COLO668 (cell line): ENCODE measurements at regions not wholly inside any gene's neighbourhood (a gene's known extent, or its start where the extent isn't known, plus 50 kb on each side); places are given as distances from the start of the nearest gene placed in this dataset.

Source experiments
- DNase-seq: peaks from one replicate; lab custom pipeline; 2025; ENCODE audit not compliant: unreplicated experiment; lab: John Stamatoyannopoulos, UW

- no peak for DNase-seq
Measured at GRCh38 chr11:28659716-28660348, 551.6 kb downstream of the METTL15 start.

DNA sequence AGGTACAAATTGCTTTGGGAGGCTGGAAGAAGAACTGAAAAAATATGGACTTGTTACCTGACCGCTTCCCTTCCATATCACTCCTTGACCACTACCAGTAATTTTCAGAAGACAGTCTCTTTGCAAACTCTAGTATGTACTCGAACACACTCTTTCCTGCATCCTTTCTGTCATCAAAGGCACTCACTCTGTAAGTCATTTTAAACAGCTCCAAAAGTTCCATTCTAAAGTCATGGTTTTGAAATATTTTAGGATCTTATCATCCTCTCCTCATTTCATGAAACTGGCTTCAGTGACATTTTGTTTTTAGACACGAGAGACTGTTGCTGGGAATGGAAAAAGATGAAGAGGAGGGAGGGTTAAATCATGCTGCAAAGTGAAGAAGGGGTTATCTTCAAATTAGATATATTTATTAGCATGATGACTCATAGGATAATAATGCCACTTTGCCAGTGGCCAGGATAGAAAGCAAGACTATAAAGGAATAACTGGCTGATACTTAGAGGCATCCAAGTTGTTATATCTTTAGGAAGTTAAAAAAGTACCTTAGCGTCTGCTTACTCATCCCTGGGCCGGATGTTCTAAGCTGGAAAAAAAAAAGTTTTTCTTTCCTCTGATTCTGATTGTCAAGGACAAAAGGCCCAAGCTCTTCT is 549.3 kb downstream of the METTL15 start:
- DNase-seq = no peak

- DNase-seq = no peak
Measured at GRCh38 chr11:28654191-28654590, 546.0 kb downstream of the METTL15 start.

DNA sequence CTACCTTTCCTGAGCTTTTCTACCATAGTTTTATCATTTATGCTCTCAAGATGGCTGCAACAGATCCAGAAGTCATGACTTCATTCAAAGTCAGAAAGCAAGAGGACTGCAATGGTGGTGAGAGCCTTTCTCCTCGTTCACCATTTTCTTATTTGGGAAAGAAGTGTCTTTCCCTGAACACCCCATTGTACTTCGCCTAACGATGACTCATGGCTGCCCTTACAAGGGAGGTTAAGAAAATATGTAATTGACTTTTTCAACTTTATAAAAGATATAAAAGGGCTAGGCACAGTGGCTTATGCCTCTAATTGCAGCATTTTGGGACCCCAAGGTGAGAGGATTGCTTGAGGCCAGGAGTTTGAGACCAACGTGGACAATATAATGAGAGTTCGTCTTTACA is 541.7 kb downstream of the METTL15 start:
- no peak for DNase-seq

- no peak for DNase-seq
Measured at GRCh38 chr11:28636566-28636965, 528.4 kb downstream of the METTL15 start.

DNA sequence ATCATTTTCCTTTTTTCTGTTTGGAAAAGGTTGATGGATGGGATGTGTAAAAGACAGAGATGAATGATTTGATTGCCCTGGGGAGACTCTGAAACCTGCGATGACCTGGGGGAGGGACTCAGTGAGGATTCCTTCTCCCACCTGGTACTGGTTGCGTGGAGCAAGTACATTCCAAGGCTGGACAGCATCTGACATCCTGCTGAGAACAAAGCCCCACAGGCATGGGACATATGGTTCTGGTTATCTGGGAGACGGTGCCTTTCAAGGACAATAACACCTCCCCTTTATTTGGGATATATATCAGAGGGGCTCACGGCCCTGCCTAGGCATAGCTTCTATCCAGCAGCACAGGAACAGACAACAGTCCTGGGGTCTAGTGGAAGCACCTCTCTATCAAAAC is 527.8 kb downstream of the METTL15 start:
- no peak for DNase-seq

DNA sequence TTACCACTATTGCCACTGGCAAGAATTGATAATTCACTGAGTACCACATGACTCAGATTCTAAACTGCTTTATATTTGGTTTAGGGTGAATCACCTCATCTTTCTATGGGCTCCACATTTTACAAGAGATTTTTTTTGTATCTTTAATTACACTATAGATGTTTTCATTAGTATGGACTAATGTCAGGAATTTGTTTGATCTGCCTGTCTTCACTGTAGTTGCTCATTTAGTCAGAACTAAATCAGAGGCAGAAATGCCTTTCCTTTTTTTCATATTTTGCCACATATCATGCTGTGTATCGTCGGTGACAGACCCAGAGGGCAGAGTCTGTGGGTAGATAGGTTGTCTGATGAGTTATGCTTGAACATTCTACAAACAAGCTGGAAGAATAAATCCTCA is 524.1 kb downstream of the METTL15 start:
- DNase-seq = no peak

GRCh38 chr11:28631148-28631547 is 523.0 kb downstream of the METTL15 start:
- DNase-seq = no peak

GRCh38 chr11:28629235-28629634 is 521.0 kb downstream of the METTL15 start:
- no peak for DNase-seq

DNA sequence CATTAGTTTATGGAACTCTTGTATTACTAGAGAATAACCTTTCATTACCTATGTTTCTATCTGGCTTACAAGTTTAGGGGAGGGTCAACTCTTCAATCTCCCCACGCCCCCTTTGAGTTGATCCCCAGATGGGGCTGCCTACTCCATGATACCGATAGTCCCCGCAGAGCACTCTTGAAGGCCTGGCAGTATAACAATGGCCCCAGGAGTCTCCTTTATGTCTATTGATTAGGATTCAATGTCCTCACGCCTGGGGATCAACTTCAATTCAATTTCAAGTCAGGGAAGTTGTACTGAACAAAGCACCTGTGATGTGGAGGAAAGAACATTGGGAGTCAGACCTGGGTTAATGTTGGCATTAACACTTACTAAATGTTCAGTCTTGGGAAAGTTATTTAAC is 520.2 kb downstream of the METTL15 start:
- DNase-seq = no peak

DNA sequence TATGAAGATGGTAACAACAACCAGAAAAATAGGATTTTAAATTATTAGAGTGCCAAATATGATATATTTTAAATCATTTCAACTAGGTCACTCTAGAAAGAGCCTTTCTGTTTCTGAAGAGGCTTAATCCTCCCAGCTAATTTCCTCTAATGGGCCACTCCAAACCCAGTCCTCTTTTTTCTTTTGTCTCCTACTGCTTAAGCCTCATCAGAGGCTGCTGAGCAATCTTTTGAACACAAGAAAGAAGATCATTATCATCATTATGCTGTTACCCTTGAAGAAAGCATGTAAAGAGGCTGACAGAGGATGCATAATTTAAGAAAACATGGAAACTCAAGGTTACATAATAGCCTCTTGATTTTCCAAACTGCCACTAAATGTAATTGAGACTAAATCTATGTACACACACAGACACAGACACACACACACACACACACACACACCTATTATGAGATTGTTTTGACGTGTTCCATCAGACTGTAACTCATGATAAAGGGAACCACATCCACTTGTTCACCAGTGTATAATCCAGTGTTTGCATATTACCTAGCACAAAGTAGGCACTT is 519.6 kb downstream of the METTL15 start:
- DNase-seq = no peak

DNA sequence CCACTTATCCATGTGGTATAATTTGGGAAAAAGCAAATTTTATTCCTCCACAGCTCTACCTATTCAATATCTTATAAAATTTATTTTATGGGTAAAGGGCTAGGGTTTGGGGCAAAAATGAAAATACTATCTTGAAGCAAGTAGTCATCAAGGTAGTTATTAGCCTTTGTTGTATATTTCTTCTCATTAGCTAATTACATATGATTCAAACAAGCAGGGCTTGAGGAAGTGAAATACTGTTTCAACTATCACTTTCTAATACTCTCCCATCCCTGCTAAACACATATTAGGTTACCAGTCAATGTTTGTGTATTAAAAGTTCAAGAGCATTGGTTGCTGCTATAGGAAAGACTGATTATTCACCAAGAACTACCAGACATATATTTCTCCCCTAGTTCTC is 517.3 kb downstream of the METTL15 start:
- no peak for DNase-seq

- no peak for DNase-seq
Measured at GRCh38 chr11:28621753-28622152, 513.6 kb downstream of the METTL15 start.

GRCh38 chr11:28619846-28620540 is 511.8 kb downstream of the METTL15 start:
- no peak for DNase-seq

GRCh38 chr11:28618416-28618815 is 510.2 kb downstream of the METTL15 start:
- no peak for DNase-seq

DNA sequence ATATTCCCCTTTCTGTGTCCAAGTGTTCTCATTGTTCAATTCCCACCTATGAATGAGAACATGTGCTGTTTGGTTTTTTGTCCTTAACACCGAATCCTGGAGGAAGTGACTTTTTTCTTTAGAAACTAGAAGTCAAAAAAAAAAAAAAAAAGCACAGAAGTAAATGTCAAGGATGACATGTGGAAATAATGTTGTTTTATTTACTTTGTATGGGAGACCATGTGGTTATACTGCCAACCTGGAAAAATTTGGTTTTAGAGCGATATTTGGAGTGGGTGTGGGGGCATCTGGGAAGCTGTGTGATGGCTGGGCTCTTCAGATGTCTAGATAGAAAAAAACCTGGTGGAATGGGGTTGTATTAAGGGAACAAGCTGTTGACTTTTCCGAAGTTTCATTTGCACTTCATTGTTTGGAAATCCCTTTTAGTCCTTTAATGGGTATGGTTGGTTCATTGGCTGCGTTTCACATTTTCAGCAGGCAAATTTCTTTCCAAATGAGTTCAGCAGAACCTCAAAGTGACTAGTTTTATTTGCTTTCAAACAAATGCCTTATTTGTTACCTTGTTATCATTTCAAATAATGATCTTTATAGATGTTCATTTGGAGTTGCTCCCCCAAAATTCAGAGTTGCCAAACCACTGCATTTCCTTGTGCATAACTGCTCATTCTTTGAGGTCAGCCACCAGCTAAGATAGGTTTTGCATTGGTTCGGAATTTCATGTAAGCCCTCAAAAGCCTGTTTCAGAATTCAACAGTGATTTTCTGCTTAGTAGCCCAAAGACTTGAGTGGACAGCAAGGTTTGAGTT is 508.2 kb downstream of the METTL15 start:
- DNase-seq = no peak

- no peak for DNase-seq
Measured at GRCh38 chr11:28615542-28615941, 507.4 kb downstream of the METTL15 start.

- no peak for DNase-seq
Measured at GRCh38 chr11:28606930-28607329, 498.7 kb downstream of the METTL15 start.

DNA sequence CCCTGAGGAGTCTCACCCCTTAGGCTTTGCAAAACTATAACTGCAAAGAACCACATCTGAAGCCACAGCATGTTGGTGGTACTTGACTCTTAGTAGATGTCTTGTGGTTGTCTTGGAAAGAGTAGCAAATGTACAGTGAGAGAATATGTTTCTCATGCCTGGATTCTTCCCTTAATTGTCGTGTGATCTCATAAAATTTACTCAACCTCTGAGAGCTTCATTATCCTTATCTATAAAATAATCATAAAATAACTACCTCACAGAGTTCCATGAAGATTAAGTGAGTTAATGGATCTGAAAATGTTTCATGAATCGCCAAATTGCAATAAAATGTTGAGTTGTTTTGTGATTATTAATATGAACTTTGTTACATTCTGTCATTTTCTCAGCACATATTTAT is 491.5 kb downstream of the METTL15 start:
- no peak for DNase-seq

DNA sequence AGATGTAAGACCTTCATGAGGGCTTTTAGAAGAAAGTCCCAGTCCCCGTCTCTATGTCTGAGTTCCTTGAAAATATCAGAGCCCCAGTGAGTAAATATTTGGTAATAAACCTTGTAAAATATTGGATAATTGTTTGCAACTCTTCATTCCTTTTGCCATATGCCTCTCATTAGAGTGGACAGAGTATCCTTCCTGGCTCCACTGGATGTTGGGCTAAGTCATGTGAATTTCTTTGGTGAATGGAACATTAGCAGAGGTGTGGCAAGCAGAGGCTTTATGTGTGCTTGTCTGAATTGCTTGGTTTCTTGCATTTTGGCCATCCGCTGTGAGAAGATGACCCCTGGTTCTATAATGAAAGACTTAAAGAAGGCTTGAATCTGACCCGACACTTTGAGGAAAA is 490.3 kb downstream of the METTL15 start:
- no peak for DNase-seq

DNA sequence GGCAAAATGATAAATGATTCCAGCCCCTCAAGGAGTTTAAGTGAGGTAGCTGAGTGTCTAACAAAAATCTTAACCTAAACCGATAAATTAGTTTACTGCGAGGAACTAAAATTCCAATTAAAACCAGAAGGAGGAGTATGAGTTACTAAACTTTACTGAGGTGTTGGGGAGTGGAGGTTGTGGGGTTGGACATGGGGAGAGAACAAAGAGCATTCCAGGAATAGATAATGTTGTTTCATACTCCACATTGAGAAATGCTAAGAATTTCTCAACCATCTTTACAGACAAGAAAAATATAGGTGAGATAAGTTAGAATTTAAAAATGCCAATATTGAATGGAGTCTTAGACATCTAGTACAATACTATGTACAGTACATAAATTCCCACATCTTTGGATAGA is 488.6 kb downstream of the METTL15 start:
- no peak for DNase-seq
